A549 (cell line): ENCODE measurements at regions not wholly inside any gene's neighbourhood (a gene's known extent, or its start where the extent isn't known, plus 50 kb on each side); places are given as distances from the start of the nearest gene placed in this dataset.

Experiments
- ESRRA ChIP-seq: fragments of 150-350 bp; IDR thresholded peaks from 2 replicates; pipeline ENCODE4 v1.6.1; 2014; ENCODE audit warnings: mild to moderate bottlenecking, low read length, borderline replicate concordance
- HMGXB4 ChIP-seq: fragments of 250-450 bp; sonication (Bioruptor Pico); IDR thresholded peaks from 2 replicates; pipeline ENCODE4 v1.5.0; 2021; ENCODE audit warnings: mild to moderate bottlenecking, moderate library complexity, borderline replicate concordance
- MAZ ChIP-seq: fragments of 150-350 bp; IDR thresholded peaks from 2 replicates; pipeline ENCODE4 v1.6.1; 2014; ENCODE audit warnings: antibody characterized with exemption, low read depth, low read length, borderline replicate concordance

- TF ChIP-seq HMGXB4 (no peak), MAZ (no peak), ESRRA (no peak)
Measured at GRCh38 chr15:62533687-62534086, 368.6 kb upstream of the C2CD4B start.
